Upper lobe of left lung (tissue), 4 donors: ENCODE measurements at regions not wholly inside any gene's neighbourhood (a gene's known extent, or its start where the extent isn't known, plus 50 kb on each side); places are given as distances from the start of the nearest gene placed in this dataset.

Experiments
- POLR2AphosphoS5 ChIP-seq, 2 donors: sonication (generic); formaldehyde crosslinking; IDR thresholded peaks; one replicate each; pipeline ENCODE4 v1.5.1; 2017; ENCODE audit warnings: antibody characterized with exemption in 2 of 2
- TF ChIP-seq, protein P1 (sequence below), 6 experiments: fragments of 450-650 bp in 4 of 6; fragments of 200-600 bp in 2 of 6; sonication (generic) in 2 of 6; IDR thresholded peaks; one replicate each; pipeline ENCODE4 v1.5.1; 2016 to 2019; ENCODE audit warnings: antibody characterized with exemption in 6 of 6

- no peak for TF ChIP-seq POLR2AphosphoS5 (IDR thresholded peaks at IDR 0.05)
- TF ChIP-seq, protein P1, sequence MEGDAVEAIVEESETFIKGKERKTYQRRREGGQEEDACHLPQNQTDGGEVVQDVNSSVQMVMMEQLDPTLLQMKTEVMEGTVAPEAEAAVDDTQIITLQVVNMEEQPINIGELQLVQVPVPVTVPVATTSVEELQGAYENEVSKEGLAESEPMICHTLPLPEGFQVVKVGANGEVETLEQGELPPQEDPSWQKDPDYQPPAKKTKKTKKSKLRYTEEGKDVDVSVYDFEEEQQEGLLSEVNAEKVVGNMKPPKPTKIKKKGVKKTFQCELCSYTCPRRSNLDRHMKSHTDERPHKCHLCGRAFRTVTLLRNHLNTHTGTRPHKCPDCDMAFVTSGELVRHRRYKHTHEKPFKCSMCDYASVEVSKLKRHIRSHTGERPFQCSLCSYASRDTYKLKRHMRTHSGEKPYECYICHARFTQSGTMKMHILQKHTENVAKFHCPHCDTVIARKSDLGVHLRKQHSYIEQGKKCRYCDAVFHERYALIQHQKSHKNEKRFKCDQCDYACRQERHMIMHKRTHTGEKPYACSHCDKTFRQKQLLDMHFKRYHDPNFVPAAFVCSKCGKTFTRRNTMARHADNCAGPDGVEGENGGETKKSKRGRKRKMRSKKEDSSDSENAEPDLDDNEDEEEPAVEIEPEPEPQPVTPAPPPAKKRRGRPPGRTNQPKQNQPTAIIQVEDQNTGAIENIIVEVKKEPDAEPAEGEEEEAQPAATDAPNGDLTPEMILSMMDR (IDR thresholded peaks at IDR 0.05), result no peak
Observed at GRCh38 chr2:209344349-209344748, 79.5 kb upstream of the MAP2 start.
